Suprapubic skin (tissue), 4 donors: ENCODE measurements at regions not wholly inside any gene's neighbourhood (a gene's known extent, or its start where the extent isn't known, plus 50 kb on each side); places are given as distances from the start of the nearest gene placed in this dataset.

ENCODE experiments used
- DNase-seq, 2 donors: peaks; one replicate each; pipeline ENCODE4 v3.0.0-alpha.2; 2019; ENCODE audit warnings: low spot score in 2 of 2
- H3K27ac ChIP-seq: fragments of 200-600 bp; sonication (generic); one replicate; pipeline ENCODE4 v1.5.1; 2019
- H3K27me3 ChIP-seq: fragments of 200-600 bp; sonication (generic); one replicate; pipeline ENCODE4 v1.5.1; 2019
- H3K36me3 ChIP-seq: fragments of 200-600 bp; sonication (generic); one replicate; pipeline ENCODE4 v1.5.1; 2019
- H3K4me1 ChIP-seq: fragments of 200-600 bp; sonication (generic); one replicate; pipeline ENCODE4 v1.5.1; 2019
- H3K4me3 ChIP-seq: fragments of 200-600 bp; sonication (generic); one replicate; pipeline ENCODE4 v1.5.1; 2019; ENCODE audit warnings: mild to moderate bottlenecking
- H3K9me3 ChIP-seq: fragments of 200-600 bp; sonication (generic); one replicate; pipeline ENCODE4 v1.5.1; 2019
- EP300 ChIP-seq: sonication (generic); formaldehyde crosslinking; IDR thresholded peaks from one replicate; pipeline ENCODE4 v1.6.1; 2017; ENCODE audit warnings: antibody characterized with exemption
- POLR2A ChIP-seq, 2 donors: fragments of 450-650 bp; IDR thresholded peaks; one replicate each; pipeline ENCODE4 v1.6.1; 2017; ENCODE audit warnings: antibody characterized with exemption in 2 of 2, mild to moderate bottlenecking in 2 of 2, moderate library complexity in 2 of 2
- POLR2AphosphoS5 ChIP-seq, 3 donors: sonication (generic); formaldehyde crosslinking; IDR thresholded peaks; one replicate each; pipeline ENCODE4 v1.6.1; 2017; ENCODE audit warnings: antibody characterized with exemption in 3 of 3
- WGBS: methylation state at CpG from one replicate; pipeline ENCODE4 v1.1.5; 2018; 5-methylcytosine and 5-hydroxymethylcytosine counted together
- TF ChIP-seq, protein P1 (sequence below), 2 donors: fragments of 200-600 bp in 1 of 2; fragments of 450-650 bp in 1 of 2; sonication (generic) in 1 of 2; IDR thresholded peaks; one replicate each; pipeline ENCODE4 v1.5.1; 2016 to 2019; ENCODE audit warnings: antibody characterized with exemption in 2 of 2, mild to moderate bottlenecking in 1 of 2, moderate library complexity in 1 of 2

DNA sequence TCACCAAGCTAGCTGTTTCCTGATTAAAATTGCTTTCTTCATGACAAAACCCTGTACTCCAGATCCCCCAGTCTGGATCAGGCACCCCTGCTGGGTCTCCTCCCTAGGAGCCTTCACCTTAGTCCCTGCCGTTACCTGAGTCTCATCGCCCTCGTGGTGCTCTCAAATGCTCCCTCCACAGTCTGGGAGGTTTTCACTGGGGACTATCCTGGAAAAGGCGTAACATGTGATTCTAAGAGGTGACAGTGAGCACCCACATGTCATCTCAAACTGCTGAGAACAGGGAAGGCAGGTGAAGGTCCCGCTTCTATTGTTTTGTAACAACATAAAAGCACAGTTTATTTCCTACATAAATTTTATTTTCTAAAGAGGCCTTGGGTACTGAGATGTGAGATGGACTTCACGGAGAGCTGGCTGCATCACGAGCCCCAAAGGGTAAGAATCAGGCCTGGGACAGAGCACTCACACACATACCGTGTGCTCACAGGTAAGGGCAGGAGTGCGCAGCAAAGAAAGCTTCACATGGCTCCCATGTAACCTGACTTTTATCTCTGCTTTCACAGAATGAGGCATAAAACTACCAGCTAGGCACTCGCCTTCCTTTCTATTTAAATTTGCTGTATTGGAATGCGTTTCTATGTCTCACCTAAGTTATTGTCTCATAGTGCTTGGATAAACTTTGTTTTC, 531.5 kb downstream of the RNF144A start:
- 95% methylated on average over 11 of the region's 11 CpGs for WGBS

DNA sequence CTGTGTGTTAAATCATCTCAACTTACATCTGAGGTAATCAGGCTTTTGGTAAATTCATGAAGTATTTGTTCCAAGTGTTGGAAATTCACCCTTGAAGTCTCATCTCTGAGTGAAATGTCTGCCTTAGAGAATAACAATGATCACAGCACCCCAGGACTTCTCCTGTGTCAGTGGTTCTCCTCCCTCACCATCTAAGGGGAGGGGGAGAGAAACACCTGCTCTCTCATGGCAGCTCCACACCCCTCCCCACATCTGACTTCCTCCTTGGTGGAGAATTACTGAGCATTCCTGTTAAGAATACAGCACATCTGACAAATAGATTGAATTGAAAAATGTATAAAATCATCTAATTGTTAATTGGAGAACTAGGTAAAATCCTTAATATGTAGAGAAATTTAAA, 532.1 kb downstream of the RNF144A start:
- no peak for TF ChIP-seq POLR2AphosphoS5 (IDR thresholded peaks at IDR 0.05)
- TF ChIP-seq, protein P1, sequence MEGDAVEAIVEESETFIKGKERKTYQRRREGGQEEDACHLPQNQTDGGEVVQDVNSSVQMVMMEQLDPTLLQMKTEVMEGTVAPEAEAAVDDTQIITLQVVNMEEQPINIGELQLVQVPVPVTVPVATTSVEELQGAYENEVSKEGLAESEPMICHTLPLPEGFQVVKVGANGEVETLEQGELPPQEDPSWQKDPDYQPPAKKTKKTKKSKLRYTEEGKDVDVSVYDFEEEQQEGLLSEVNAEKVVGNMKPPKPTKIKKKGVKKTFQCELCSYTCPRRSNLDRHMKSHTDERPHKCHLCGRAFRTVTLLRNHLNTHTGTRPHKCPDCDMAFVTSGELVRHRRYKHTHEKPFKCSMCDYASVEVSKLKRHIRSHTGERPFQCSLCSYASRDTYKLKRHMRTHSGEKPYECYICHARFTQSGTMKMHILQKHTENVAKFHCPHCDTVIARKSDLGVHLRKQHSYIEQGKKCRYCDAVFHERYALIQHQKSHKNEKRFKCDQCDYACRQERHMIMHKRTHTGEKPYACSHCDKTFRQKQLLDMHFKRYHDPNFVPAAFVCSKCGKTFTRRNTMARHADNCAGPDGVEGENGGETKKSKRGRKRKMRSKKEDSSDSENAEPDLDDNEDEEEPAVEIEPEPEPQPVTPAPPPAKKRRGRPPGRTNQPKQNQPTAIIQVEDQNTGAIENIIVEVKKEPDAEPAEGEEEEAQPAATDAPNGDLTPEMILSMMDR (IDR thresholded peaks at IDR 0.05) = no peak
- no peak for TF ChIP-seq POLR2A (IDR thresholded peaks at IDR 0.05)
- TF ChIP-seq EP300 = no peak
- H3K27ac ChIP-seq = no peak overlapping the region
- no peaks in the 10 kb centered on the region for H3K9me3 ChIP-seq
- no peaks in the 10 kb centered on the region for H3K4me1 ChIP-seq
- no peak for DNase-seq
- H3K36me3 ChIP-seq = no peaks in the 10 kb centered on the region
- H3K27me3 ChIP-seq = no peaks in the 10 kb centered on the region
- no peak overlapping the region for H3K4me3 ChIP-seq

More for the DNA sequence above, 531.5 kb downstream of the RNF144A start:
- Histone ChIP-seq H3K4me1 (no peaks in the 10 kb centered on the region), H3K27ac (no peak overlapping the region), H3K27me3 (no peaks in the 10 kb centered on the region), H3K36me3 (no peaks in the 10 kb centered on the region), H3K4me3 (no peak overlapping the region), H3K9me3 (no peaks in the 10 kb centered on the region)
- TF ChIP-seq POLR2A (IDR thresholded peaks at IDR 0.05) (no peak), EP300 (no peak), POLR2AphosphoS5 (IDR thresholded peaks at IDR 0.05) (no peak)
- TF ChIP-seq, protein P1 (IDR thresholded peaks at IDR 0.05) = no peak
- no peak for DNase-seq

DNA sequence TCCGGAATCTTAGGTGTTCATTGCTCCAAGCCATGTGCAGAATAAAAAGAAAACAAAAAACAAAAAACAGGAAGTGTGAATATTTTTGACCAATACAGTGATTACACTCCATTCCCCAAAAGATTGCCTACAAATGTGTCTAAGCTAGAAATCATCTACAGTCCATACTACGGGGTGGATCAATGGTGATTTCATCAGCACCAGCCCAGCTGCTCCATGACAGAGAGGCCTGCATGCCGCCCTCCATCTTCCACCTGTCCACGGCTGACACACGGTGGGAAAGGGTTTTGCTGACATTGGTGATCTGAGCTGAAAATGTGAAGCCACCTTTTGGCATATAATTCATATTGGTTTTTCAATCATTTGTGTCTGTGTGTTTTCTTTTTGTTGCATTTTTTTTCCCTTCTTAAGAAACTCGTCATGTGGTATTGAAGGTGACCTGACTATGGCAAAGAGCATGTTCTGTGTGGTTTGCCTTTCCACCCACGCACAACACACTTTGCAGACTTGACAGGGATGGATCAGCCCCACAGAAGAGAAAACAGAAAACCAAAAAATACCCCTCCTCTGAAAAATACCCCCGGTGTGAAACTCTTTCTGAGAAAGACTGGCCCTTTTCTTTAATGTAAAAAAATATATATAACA, 533.1 kb downstream of the RNF144A start:
- no peaks in the 10 kb centered on the region for H3K4me1 ChIP-seq
- H3K9me3 ChIP-seq = no peaks in the 10 kb centered on the region
- no peak for DNase-seq
- no peak overlapping the region for H3K4me3 ChIP-seq
- no peak overlapping the region for H3K27ac ChIP-seq
- H3K27me3 ChIP-seq = peaks cover under 1% of the 10 kb centered on the region
- 80% methylated on average over 8 of the region's 8 CpGs for WGBS
- no peaks in the 10 kb centered on the region for H3K36me3 ChIP-seq
- TF ChIP-seq, protein P1 (IDR thresholded peaks at IDR 0.05) = no peak
- no peak for TF ChIP-seq EP300
- TF ChIP-seq POLR2A (IDR thresholded peaks at IDR 0.05) = no peak
- TF ChIP-seq POLR2AphosphoS5 (IDR thresholded peaks at IDR 0.05) = no peak

DNA sequence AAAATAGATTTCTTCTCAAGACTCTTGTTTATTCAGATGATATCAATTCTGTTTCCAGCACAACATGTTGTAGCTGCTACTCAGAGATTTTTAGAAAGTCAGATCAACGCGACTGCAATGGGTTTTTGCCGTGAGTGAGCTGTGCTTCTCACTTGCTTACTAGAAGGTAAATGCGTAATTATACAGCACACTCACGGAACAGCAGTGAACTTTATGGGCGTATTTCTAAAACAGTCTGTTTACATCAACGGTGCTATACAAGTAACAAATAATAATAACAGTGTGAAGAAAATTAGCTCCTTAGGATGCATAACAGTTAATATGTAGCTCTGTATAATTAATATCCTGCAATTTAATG, 533.6 kb downstream of the RNF144A start:
- no peak overlapping the region for H3K27ac ChIP-seq
- H3K9me3 ChIP-seq = no peaks in the 10 kb centered on the region
- H3K4me3 ChIP-seq = no peak overlapping the region
- H3K4me1 ChIP-seq = no peaks in the 10 kb centered on the region
- 77% methylated on average over 7 of the region's 7 CpGs for WGBS
- no peaks in the 10 kb centered on the region for H3K36me3 ChIP-seq
- TF ChIP-seq POLR2A (IDR thresholded peaks at IDR 0.05) = no peak
- TF ChIP-seq EP300 = no peak
- no peak for TF ChIP-seq POLR2AphosphoS5 (IDR thresholded peaks at IDR 0.05)
- TF ChIP-seq, protein P1 (IDR thresholded peaks at IDR 0.05) = no peak
- no peak for DNase-seq
- H3K27me3 ChIP-seq = peaks cover 4% of the 10 kb centered on the region

DNA sequence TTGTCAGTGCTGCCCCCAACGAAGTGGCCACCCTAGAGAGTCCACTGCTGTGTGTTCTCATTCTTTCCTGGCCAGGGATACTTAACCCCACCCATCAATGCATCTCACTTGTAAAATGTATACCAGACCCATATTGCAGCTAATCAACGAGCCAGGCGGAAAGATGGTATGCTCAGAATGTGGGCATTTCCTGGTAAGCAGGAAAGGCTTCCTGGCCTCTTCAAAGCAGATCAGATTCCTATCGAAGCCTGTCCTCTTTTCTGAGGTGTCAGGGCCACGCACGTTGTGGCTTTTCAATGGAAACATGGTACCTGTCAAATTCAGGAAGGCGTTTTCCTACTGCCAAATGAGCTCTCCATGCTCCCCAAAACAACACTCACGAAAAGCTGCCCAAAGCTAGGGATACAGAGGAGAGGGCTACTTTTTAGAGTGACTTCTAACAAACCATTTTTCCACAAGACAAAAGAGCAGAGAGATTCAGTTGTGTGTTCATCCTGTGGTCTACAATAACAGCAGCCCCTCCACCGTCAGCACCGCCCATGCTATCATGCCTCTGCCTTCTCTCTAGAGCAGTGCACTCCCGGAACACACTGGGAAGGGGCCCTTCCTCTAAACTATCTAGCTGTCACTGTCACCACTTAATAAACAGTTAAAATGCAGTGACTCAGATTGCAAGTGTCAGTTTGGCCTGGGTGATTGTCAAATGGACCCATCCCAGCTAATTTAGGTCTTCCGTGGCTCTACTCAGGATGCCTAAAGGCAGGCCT, 535.1 kb downstream of the RNF144A start:
- no peak overlapping the region for H3K27ac ChIP-seq
- 70% methylated on average over 12 of the region's 12 CpGs for WGBS
- TF ChIP-seq POLR2AphosphoS5 (IDR thresholded peaks at IDR 0.05) = no peak
- TF ChIP-seq POLR2A (IDR thresholded peaks at IDR 0.05) = no peak
- TF ChIP-seq, protein P1 (IDR thresholded peaks at IDR 0.05) = no peak
- no peak for TF ChIP-seq EP300
- H3K27me3 ChIP-seq = peaks cover 4% of the 10 kb centered on the region
- no peak overlapping the region for H3K4me3 ChIP-seq
- no peaks in the 10 kb centered on the region for H3K4me1 ChIP-seq
- H3K9me3 ChIP-seq = no peaks in the 10 kb centered on the region
- DNase-seq = no peak
- no peaks in the 10 kb centered on the region for H3K36me3 ChIP-seq
